Small intestine (tissue), 7 donors: ENCODE measurements at regions not wholly inside any gene's neighbourhood (a gene's known extent, or its start where the extent isn't known, plus 50 kb on each side); places are given as distances from the start of the nearest gene placed in this dataset.
"Not testable (repeated sequence)": the region's sequence is repeated elsewhere in the genome, so short reads cannot be mapped to it uniquely, and the experiment has no call there.

ENCODE experiments used
- DNase-seq, 2 donors: peaks; one replicate each; pipeline versions ENCODE4 v3.0.0 to v3.0.0-alpha.2; 2013
- FAIRE-seq: peaks from 2 replicates; lab custom pipeline; 2012; peaks lifted over from hg19 to GRCh38; lab: Jason Lieb, UNC
- H3K27ac ChIP-seq, 3 donors: one replicate each; pipeline ENCODE4 v1.5.1; 2013; ENCODE audit warnings: low read length in 2 of 3, mild to moderate bottlenecking in 2 of 3, control low read depth in 1 of 3, inconsistent platforms in 1 of 3, low read depth in 1 of 3, moderate library complexity in 1 of 3
- H3K27me3 ChIP-seq, 3 donors: one replicate each; pipeline ENCODE4 v1.6.1; 2013; ENCODE audit warnings: low read length in 3 of 3, inconsistent platforms in 1 of 3; ENCODE audit not compliant: control insufficient read depth in 3 of 3, insufficient read depth in 3 of 3
- H3K36me3 ChIP-seq, 3 donors: one replicate each; pipeline ENCODE4 v1.6.1; 2013; ENCODE audit warnings: low read length in 3 of 3, inconsistent platforms in 1 of 3, low read depth in 1 of 3, mild to moderate bottlenecking in 1 of 3, moderate library complexity in 1 of 3; ENCODE audit not compliant: control insufficient read depth in 3 of 3, insufficient read depth in 2 of 3
- H3K4me1 ChIP-seq, 3 donors: one replicate each; pipeline ENCODE4 v1.6.1; 2013; ENCODE audit warnings: low read length in 2 of 3, inconsistent platforms in 1 of 3, low read depth in 1 of 3, mild to moderate bottlenecking in 1 of 3, moderate library complexity in 1 of 3; ENCODE audit not compliant: control insufficient read depth in 3 of 3, insufficient read depth in 2 of 3
- H3K4me3 ChIP-seq, 3 donors: one replicate each; pipeline ENCODE4 v1.5.1; 2013; ENCODE audit warnings: low read length in 3 of 3, control low read depth in 1 of 3, inconsistent platforms in 1 of 3, low read depth in 1 of 3, mild to moderate bottlenecking in 1 of 3, moderate library complexity in 1 of 3
- H3K9me3 ChIP-seq, 2 donors: one replicate each; pipeline ENCODE4 v1.6.1; 2013; ENCODE audit warnings: low read depth in 1 of 2, low read length in 1 of 2; ENCODE audit not compliant: control insufficient read depth in 2 of 2, insufficient read depth in 1 of 2
- WGBS, 3 donors: extraction: QIAGEN DNeasy Blood & Tissue Kit; methylation state at CpG; one replicate each; pipeline ENCODE4 v1.1.7; 2013; 5-methylcytosine and 5-hydroxymethylcytosine counted together
- donor health status: healthy with polysubstance abuse.
- donor health status: control.
- donor health status: control.
- donor health status: Bipolar disorder and iron deficiency.
- donor health status: healthy.

DNA sequence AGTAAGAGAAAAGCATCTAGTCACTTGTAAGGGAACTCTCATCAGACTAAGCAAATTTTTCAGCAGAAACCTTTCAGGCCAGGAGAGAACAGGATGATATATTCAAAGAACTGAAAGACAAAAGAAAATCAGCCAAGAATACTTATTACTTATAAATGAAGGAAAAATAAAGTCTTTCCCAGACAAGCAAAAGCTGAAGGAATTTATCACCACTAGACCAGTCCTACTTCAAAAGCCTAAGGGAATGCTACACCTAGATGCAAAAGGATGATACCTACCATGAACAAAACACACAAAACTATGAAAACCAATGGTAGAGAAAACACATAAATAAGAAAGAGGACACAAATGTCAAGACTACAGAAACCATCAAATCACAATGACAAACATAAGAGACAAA lies 126.6 kb upstream of the ABCB5 start:
- DNase-seq (no peak), FAIRE-seq (no peak)
- no peaks in the 10 kb centered on the region for H3K4me1 ChIP-seq
- H3K36me3 ChIP-seq, result no peaks in the 10 kb centered on the region
- no peak overlapping the region for H3K27ac ChIP-seq
- H3K27me3 ChIP-seq, result peaks cover 0 to 2% (median 0%) of the 10 kb centered on the region in 3 donors
- peaks cover 2 to 23% of the 10 kb centered on the region in 2 donors for H3K9me3 ChIP-seq
- no peak overlapping the region for H3K4me3 ChIP-seq

- Histone ChIP-seq H3K4me1 (no peaks in the 10 kb centered on the region), H3K9me3 (peaks cover 2 to 21% of the 10 kb centered on the region in 2 donors), H3K36me3 (no peaks in the 10 kb centered on the region), H3K27me3 (peaks cover 0 to 2% (median 0%) of the 10 kb centered on the region in 3 donors), H3K4me3 (no peak overlapping the region), H3K27ac (no peak overlapping the region)
- FAIRE-seq, result no peak
- DNase-seq, result no peak
These were observed 124.2 kb upstream of the ABCB5 start for GRCh38 chr7:20491284-20491683.

GRCh38 chr7:20494566-20494965 lies 120.9 kb upstream of the ABCB5 start:
- Histone ChIP-seq H3K9me3 (peaks cover 0 to 11% of the 10 kb centered on the region in 2 donors), H3K4me3 (no peak overlapping the region), H3K27me3 (no peaks in the 10 kb centered on the region), H3K27ac (no peak overlapping the region), H3K36me3 (no peaks in the 10 kb centered on the region), H3K4me1 (no peaks in the 10 kb centered on the region)
- FAIRE-seq, result no peak
- no peak for DNase-seq

GRCh38 chr7:20501473-20501872 lies 114.0 kb upstream of the ABCB5 start:
- WGBS, 3 donors, result 85 to 92% (median 87%) methylated on average over 3 of the region's 3 CpGs

DNA sequence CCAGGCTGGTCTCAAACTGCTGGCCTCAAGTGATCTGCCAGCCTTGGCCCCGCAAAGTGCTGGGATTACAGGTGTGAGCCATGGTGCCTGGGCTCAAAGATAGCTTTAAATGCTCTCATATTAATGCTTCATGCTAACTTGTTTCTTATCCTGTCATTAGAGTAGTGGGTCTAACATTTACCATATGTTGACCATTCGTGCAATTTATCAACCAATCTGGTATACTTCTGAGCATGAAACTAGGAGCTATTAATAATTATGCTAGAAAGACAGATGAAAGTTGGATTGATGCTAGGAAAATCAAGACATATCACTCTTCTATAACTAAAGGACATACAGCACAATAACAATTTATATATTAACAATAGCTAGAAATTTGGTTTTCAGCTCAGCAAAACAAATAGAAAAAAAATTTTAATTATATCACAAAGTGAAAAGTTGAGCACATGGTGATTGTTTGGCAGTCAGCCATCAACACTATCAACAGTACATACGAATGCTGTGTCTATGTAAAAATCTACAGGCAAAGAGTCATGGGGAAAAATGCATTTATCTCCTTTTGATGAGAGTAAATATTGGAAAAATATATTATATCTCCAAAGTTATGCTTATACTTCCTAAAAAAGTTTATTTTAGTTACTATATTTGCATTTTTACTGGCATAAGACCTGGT lies 112.1 kb upstream of the ABCB5 start:
- 69 to 73% (median 70%) methylated on average over 3 of the region's 3 CpGs for WGBS, 3 donors
- FAIRE-seq, result no peak

More at GRCh38 chr7:20501473-20501872, 114.0 kb upstream of the ABCB5 start:
- H3K36me3 ChIP-seq, H3K27ac ChIP-seq, H3K4me3 ChIP-seq, H3K9me3 ChIP-seq, DNase-seq, FAIRE-seq, H3K27me3 ChIP-seq, H3K4me1 ChIP-seq: not testable (repeated sequence)

DNA sequence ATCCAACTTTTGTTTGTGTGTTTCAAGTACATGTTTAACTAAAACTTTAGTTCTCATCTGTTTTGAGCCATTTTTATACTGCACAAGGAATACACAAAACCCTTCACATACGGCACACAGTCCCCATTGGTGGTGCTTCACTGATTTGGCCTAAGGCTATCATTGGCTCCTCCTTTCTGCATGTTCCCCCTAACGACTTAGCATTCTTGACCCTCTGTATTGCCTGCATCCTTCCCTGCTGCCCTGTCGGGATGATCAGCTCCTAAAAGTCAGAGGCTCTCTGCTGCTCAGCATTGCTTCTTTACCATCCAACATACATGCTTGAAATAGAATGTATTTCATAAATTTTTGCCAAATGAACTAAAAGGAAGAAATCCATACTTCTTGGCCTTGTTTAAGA lies 111.4 kb upstream of the ABCB5 start:
- H3K27me3 ChIP-seq, result no peaks in the 10 kb centered on the region
- H3K4me3 ChIP-seq, result no peak overlapping the region
- FAIRE-seq (no peak), DNase-seq (no peak)
- H3K36me3 ChIP-seq, result no peaks in the 10 kb centered on the region
- whole genome bisulfite sequencing, 3 donors, result 45 to 72% (median 63%) methylated on average over 3 of the region's 3 CpGs
- H3K27ac ChIP-seq, result no peak overlapping the region
- H3K9me3 ChIP-seq, result no peaks in the 10 kb centered on the region
- no peaks in the 10 kb centered on the region for H3K4me1 ChIP-seq

More for the DNA sequence above, 112.1 kb upstream of the ABCB5 start:
- no peak overlapping the region for H3K27ac ChIP-seq
- DNase-seq, result no peak
- no peaks in the 10 kb centered on the region for H3K9me3 ChIP-seq
- H3K4me1 ChIP-seq, result no peaks in the 10 kb centered on the region
- no peak overlapping the region for H3K4me3 ChIP-seq
- no peaks in the 10 kb centered on the region for H3K36me3 ChIP-seq
- H3K27me3 ChIP-seq, result no peaks in the 10 kb centered on the region

- DNase-seq (no peak), FAIRE-seq (no peak)
- no peaks in the 10 kb centered on the region for H3K27me3 ChIP-seq
- no peaks in the 10 kb centered on the region for H3K4me1 ChIP-seq
- no peak overlapping the region for H3K4me3 ChIP-seq
- H3K9me3 ChIP-seq, result no peaks in the 10 kb centered on the region
- WGBS, 3 donors, result 80 to 92% (median 91%) methylated on average over 2 of the region's 2 CpGs
- no peak overlapping the region for H3K27ac ChIP-seq
- no peaks in the 10 kb centered on the region for H3K36me3 ChIP-seq
These were observed 109.3 kb upstream of the ABCB5 start for GRCh38 chr7:20506175-20506574.

DNA sequence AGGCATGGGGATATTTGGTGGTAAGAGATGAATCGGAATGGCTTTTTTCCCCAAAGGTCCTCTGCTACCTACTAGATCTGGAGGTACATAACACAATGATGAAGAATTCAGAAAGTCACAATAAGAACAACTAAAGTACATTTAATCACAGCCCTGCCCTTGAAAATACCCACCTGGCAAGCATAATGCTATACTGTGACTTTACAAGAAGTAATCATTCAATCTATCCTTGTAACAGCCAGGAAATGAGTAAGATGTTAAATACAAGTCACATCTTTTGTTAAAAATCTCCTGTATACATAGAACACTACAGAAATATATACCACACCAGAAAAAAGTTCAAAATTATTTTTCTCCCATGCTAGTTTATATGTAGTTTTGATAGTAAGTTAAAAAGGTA lies 108.3 kb upstream of the ABCB5 start:
- DNase-seq (no peak), FAIRE-seq (no peak)
- H3K27me3 ChIP-seq, result no peaks in the 10 kb centered on the region
- H3K27ac ChIP-seq, result no peak overlapping the region
- H3K4me1 ChIP-seq, result no peaks in the 10 kb centered on the region
- H3K9me3 ChIP-seq, result no peaks in the 10 kb centered on the region
- 91 to 100% (median 100%) methylated on average over 1 of the region's 1 CpG for WGBS, 3 donors
- no peaks in the 10 kb centered on the region for H3K36me3 ChIP-seq
- H3K4me3 ChIP-seq, result no peak overlapping the region

- FAIRE-seq (no peak), DNase-seq (no peak)
- H3K36me3 ChIP-seq, result no peaks in the 10 kb centered on the region
- H3K27me3 ChIP-seq, result no peaks in the 10 kb centered on the region
- H3K4me1 ChIP-seq, result no peaks in the 10 kb centered on the region
- H3K27ac ChIP-seq, result no peak overlapping the region
- no peak overlapping the region for H3K4me3 ChIP-seq
- H3K9me3 ChIP-seq, result no peaks in the 10 kb centered on the region
- 75 to 94% (median 80%) methylated on average over 4 of the region's 4 CpGs for WGBS, 3 donors
These were observed 107.4 kb upstream of the ABCB5 start for GRCh38 chr7:20508109-20508508.
